DOHH2 (cell line): ENCODE measurements at regions not wholly inside any gene's neighbourhood (a gene's known extent, or its start where the extent isn't known, plus 50 kb on each side); places are given as distances from the start of the nearest gene placed in this dataset.

Experiments used
- H3F3A ChIP-seq: fragments of 200-600 bp; sonication (generic), shearing (Covaris generic); 2 replicates; pipeline ENCODE4 v1.6.0; 2016; ENCODE audit warnings: antibody characterized with exemption, mild to moderate bottlenecking; ENCODE audit not compliant: control insufficient read depth, insufficient read depth
- H3K27ac ChIP-seq: fragments of 200-600 bp; sonication (generic); 2 replicates; pipeline ENCODE4 v1.5.1; 2014; ENCODE audit warnings: low read depth, mild to moderate bottlenecking, low read length, moderate library complexity
- H3K27me3 ChIP-seq: fragments of 200-600 bp; sonication (generic); 2 replicates; pipeline ENCODE4 v1.6.1; 2014; ENCODE audit warnings: mild to moderate bottlenecking, low read length, mixed read lengths; ENCODE audit not compliant: control insufficient read depth
- H3K36me3 ChIP-seq: fragments of 200-600 bp; sonication (generic); 2 replicates; pipeline ENCODE4 v1.6.1; 2014; ENCODE audit warnings: mild to moderate bottlenecking, low read length, moderate library complexity, mixed read lengths; ENCODE audit not compliant: control insufficient read depth
- H3K4me1 ChIP-seq: fragments of 200-600 bp; sonication (generic); 2 replicates; pipeline ENCODE4 v1.6.1; 2014; ENCODE audit warnings: mild to moderate bottlenecking, low read length, mixed read lengths; ENCODE audit not compliant: control insufficient read depth
- H3K4me2 ChIP-seq: fragments of 200-600 bp; sonication (generic); 2 replicates; pipeline ENCODE4 v1.6.0; 2014; ENCODE audit warnings: mild to moderate bottlenecking, low read length, moderate library complexity
- H3K4me3 ChIP-seq: fragments of 200-600 bp; sonication (generic); 2 replicates; pipeline ENCODE4 v1.5.1; 2014; ENCODE audit warnings: mild to moderate bottlenecking, low read length, mixed read lengths
- H3K79me2 ChIP-seq: fragments of 200-600 bp; sonication (generic); 2 replicates; pipeline ENCODE4 v1.6.1; 2014; ENCODE audit warnings: mild to moderate bottlenecking, low read length, mixed read lengths; ENCODE audit not compliant: control insufficient read depth
- H3K9me2 ChIP-seq: fragments of 200-600 bp; sonication (generic); replicated peaks from 2 replicates; pipeline ENCODE4 v1.6.1; 2014; ENCODE audit warnings: mild to moderate bottlenecking, low read length, mixed read lengths; ENCODE audit not compliant: control insufficient read depth
- H3K9me3 ChIP-seq: fragments of 200-600 bp; sonication (generic); 2 replicates; pipeline ENCODE4 v1.6.1; 2014; ENCODE audit warnings: antibody characterized with exemption, low read length, mixed read lengths; ENCODE audit not compliant: control insufficient read depth, insufficient read depth
- H4K20me1 ChIP-seq: fragments of 200-600 bp; sonication (generic); 2 replicates; pipeline ENCODE4 v1.6.0; 2014; ENCODE audit warnings: low read depth, mild to moderate bottlenecking, antibody characterized with exemption, low read length, moderate library complexity; ENCODE audit not compliant: control insufficient read depth, insufficient read depth
- EZH2phosphoT487 ChIP-seq: fragments of 200-600 bp; sonication (generic); IDR thresholded peaks from 2 replicates; pipeline ENCODE4 v1.6.1; 2017; ENCODE audit warnings: borderline replicate concordance, mild to moderate bottlenecking, antibody characterized with exemption, low read length, moderate library complexity, mixed read lengths
- TF ChIP-seq, protein P1 (sequence below): fragments of 200-600 bp; sonication (generic); IDR thresholded peaks from one replicate; pipeline ENCODE4 v1.5.1; 2014; ENCODE audit warnings: antibody characterized with exemption, mild to moderate bottlenecking, low read depth, low read length; ENCODE audit not compliant: poor library complexity, severe bottlenecking

DNA sequence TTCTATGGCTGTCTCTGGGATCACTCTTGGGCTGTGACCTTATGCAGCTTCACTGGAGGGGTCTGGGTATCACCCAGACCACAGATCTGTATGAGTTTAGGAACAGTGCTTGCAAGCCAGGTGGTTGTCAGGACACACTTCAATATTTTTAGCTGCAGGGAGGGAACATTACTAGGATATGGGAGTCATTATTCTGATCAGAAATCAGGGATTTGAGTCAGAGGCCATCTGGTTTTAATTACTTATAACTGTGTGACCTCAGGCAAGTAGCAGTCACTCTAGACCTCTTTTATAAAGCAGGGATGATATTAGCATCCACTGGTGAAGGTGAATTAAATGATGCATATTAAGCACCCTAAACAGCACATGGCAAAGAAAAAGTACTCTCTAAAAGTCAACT, 60.1 kb upstream of the NMUR2 start:
- H3K4me1 ChIP-seq: no peaks in the 10 kb centered on the region
- no peak overlapping the region for H3K27ac ChIP-seq
- H3K27me3 ChIP-seq: 0 out of 2 replicates have a peak, but pooled peaks cover 6% of the 10 kb centered on the region
- H3K9me3 ChIP-seq: no peaks in the 10 kb centered on the region
- H3K9me2 ChIP-seq: no peaks in the 10 kb centered on the region
- no peaks in the 10 kb centered on the region for H3F3A ChIP-seq
- no peaks in the 10 kb centered on the region for H3K79me2 ChIP-seq
- H3K4me3 ChIP-seq: no peak overlapping the region
- TF ChIP-seq, protein P1, sequence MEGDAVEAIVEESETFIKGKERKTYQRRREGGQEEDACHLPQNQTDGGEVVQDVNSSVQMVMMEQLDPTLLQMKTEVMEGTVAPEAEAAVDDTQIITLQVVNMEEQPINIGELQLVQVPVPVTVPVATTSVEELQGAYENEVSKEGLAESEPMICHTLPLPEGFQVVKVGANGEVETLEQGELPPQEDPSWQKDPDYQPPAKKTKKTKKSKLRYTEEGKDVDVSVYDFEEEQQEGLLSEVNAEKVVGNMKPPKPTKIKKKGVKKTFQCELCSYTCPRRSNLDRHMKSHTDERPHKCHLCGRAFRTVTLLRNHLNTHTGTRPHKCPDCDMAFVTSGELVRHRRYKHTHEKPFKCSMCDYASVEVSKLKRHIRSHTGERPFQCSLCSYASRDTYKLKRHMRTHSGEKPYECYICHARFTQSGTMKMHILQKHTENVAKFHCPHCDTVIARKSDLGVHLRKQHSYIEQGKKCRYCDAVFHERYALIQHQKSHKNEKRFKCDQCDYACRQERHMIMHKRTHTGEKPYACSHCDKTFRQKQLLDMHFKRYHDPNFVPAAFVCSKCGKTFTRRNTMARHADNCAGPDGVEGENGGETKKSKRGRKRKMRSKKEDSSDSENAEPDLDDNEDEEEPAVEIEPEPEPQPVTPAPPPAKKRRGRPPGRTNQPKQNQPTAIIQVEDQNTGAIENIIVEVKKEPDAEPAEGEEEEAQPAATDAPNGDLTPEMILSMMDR: no peak
- no peak for TF ChIP-seq EZH2phosphoT487
- no peaks in the 10 kb centered on the region for H3K36me3 ChIP-seq
- no peak overlapping the region for H3K4me2 ChIP-seq
- H4K20me1 ChIP-seq: no peaks in the 10 kb centered on the region

DNA sequence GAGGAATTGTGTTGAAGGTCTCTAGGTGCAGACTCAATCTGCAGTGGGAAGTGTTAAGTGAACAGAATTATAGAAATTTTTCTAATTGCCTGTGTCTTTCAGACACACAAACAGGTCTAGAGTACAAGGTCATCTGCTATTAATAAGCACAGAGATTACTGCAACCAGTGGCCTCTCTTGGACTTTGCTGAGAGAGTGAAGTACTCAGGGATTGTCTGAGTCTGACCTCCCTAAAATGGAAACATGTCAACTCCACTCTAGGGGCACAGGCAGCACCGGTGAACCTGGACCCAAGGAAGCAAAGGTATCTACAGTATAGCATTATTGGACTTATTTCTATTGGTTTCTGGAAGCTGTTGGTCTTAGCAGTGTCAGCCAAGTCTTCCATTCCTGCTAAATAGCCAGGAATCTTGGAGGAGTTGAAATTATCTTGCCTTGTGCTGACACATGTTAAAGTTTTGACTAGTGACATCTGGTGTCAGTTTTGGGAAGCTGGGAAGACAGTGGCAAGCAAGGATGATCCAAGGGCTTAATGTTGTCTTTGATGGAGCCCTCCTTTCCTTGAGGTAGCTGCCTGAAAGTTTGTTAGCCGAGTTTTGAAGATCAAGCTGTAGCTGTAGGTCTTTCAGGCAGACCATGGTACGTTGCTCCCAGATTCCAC, 61.1 kb upstream of the NMUR2 start:
- Histone ChIP-seq H3K4me2 (no peak overlapping the region), H4K20me1 (no peaks in the 10 kb centered on the region), H3K36me3 (no peaks in the 10 kb centered on the region), H3K4me1 (no peaks in the 10 kb centered on the region), H3F3A (no peaks in the 10 kb centered on the region), H3K27me3 (0 out of 2 replicates have a peak, but pooled peaks cover 6% of the 10 kb centered on the region), H3K4me3 (no peak overlapping the region), H3K9me2 (no peaks in the 10 kb centered on the region), H3K79me2 (no peaks in the 10 kb centered on the region), H3K27ac (no peak overlapping the region), H3K9me3 (no peaks in the 10 kb centered on the region)
- TF ChIP-seq, protein P1: no peak
- TF ChIP-seq EZH2phosphoT487: no peak

DNA sequence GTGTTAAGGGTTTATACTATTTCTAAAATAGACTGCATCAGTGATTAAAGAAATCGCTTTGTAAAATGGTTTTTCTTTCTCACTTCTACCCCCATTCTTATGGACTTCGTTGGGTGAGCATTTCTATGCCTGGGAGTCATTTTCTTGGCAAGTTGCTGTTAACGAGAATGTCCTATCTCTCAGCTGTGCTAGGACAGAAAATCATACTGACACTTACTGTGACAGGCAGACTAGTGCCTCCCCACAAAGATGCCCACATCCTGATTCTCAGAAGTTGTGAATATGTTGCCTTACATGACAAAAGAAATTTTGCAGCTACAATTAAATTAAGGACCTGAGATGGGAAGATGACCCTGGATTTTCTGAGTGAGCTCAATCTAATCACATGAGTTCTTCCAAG, 65.1 kb upstream of the NMUR2 start:
- no peaks in the 10 kb centered on the region for H4K20me1 ChIP-seq
- no peaks in the 10 kb centered on the region for H3K9me3 ChIP-seq
- peaks cover 3% of the 10 kb centered on the region; the same call in 1 of the 2 replicates for H3K27me3 ChIP-seq
- TF ChIP-seq, protein P1: no peak
- no peak for TF ChIP-seq EZH2phosphoT487
- no peaks in the 10 kb centered on the region for H3K4me1 ChIP-seq
- H3K79me2 ChIP-seq: no peaks in the 10 kb centered on the region
- no peak overlapping the region for H3K4me2 ChIP-seq
- no peaks in the 10 kb centered on the region for H3K36me3 ChIP-seq
- H3K27ac ChIP-seq: no peak overlapping the region
- H3K4me3 ChIP-seq: no peak overlapping the region
- no peaks in the 10 kb centered on the region for H3K9me2 ChIP-seq
- no peaks in the 10 kb centered on the region for H3F3A ChIP-seq
